ENCODE measurements at regions not wholly inside any gene's neighbourhood (a gene's known extent, or its start where the extent isn't known, plus 50 kb on each side); places are given as distances from the start of the nearest gene placed in this dataset.

- no peak for TF ChIP-seq CTCF (conservative IDR thresholded peaks at IDR 0.05; ENCODE audit: low read depth, low read length)
- no peak for TF ChIP-seq EZH2 (IDR thresholded peaks at IDR 0.05; ENCODE audit: borderline replicate concordance, low read depth, low read length, poor library complexity, severe bottlenecking)
- CTCF ChIA-PET = no interaction called here
These were observed 85.6 kb upstream of the FST start for GRCh38 chr5:53394808-53395207.

GRCh38 chr5:53397141-53397757, 83.2 kb upstream of the FST start:
- no peak overlapping the region for H3K27ac ChIP-seq (ENCODE audit: low read depth, low read length, poor library complexity, severe bottlenecking)
- DNase-seq (ENCODE audit: low spot score) = no peak
- no peaks in the 10 kb centered on the region for H3K36me3 ChIP-seq (ENCODE audit: insufficient read depth, low read length, poor library complexity, severe bottlenecking)
- H3K27me3 ChIP-seq (replicated peaks; ENCODE audit: insufficient read depth, low read depth, low read length, poor library complexity) = no peaks in the 10 kb centered on the region
- H3K4me1 ChIP-seq (ENCODE audit: insufficient read depth, low read length, poor library complexity, severe bottlenecking) = no peaks in the 10 kb centered on the region
- no TSS peak for BruUV-seq (replicated peaks)
- TF ChIP-seq EZH2 (IDR thresholded peaks at IDR 0.05; ENCODE audit: borderline replicate concordance, low read depth, low read length, poor library complexity, severe bottlenecking) = no peak
- TF ChIP-seq CTCF (conservative IDR thresholded peaks at IDR 0.05; ENCODE audit: low read depth, low read length) = no peak
- ChIA-PET CTCF (no interaction called here), POLR2A (ENCODE audit: low non-redundant PET) (no interaction called here)
- no peaks in the 10 kb centered on the region for H3K9me3 ChIP-seq (ENCODE audit: low read depth, low read length, poor library complexity, severe bottlenecking)
- intact Hi-C loops (cut with micrococcal nuclease; ENCODE audit: unreplicated experiment) = no loop called here
- H3K4me3 ChIP-seq (ENCODE audit: low read depth, low read length, poor library complexity, severe bottlenecking) = no peak overlapping the region

More at GRCh38 chr5:53394808-53395207, 85.6 kb upstream of the FST start:
- H3K27me3 ChIP-seq (replicated peaks; ENCODE audit: insufficient read depth, low read depth, low read length, poor library complexity) = no peaks in the 10 kb centered on the region
- POLR2A ChIA-PET (ENCODE audit: low non-redundant PET) = no interaction called here
- H3K9me3 ChIP-seq (ENCODE audit: low read depth, low read length, poor library complexity, severe bottlenecking) = no peaks in the 10 kb centered on the region
- H3K36me3 ChIP-seq (ENCODE audit: insufficient read depth, low read length, poor library complexity, severe bottlenecking) = no peaks in the 10 kb centered on the region
- H3K27ac ChIP-seq (ENCODE audit: low read depth, low read length, poor library complexity, severe bottlenecking) = no peak overlapping the region
- no peak overlapping the region for H3K4me3 ChIP-seq (ENCODE audit: low read depth, low read length, poor library complexity, severe bottlenecking)
- intact Hi-C loops (cut with micrococcal nuclease; ENCODE audit: unreplicated experiment) = no loop called here
- no peaks in the 10 kb centered on the region for H3K4me1 ChIP-seq (ENCODE audit: insufficient read depth, low read length, poor library complexity, severe bottlenecking)
- no peak for DNase-seq (ENCODE audit: low spot score)
- no TSS peak for BruUV-seq (replicated peaks)

- intact Hi-C loops (cut with micrococcal nuclease; ENCODE audit: unreplicated experiment) = no loop called here
- DNase-seq (ENCODE audit: low spot score) = no peak
- Histone ChIP-seq H3K9me3 (ENCODE audit: low read depth, low read length, poor library complexity, severe bottlenecking) (no peaks in the 10 kb centered on the region), H3K36me3 (ENCODE audit: insufficient read depth, low read length, poor library complexity, severe bottlenecking) (no peaks in the 10 kb centered on the region), H3K4me1 (ENCODE audit: insufficient read depth, low read length, poor library complexity, severe bottlenecking) (no peaks in the 10 kb centered on the region), H3K27me3 (replicated peaks; ENCODE audit: insufficient read depth, low read depth, low read length, poor library complexity) (no peaks in the 10 kb centered on the region), H3K27ac (ENCODE audit: low read depth, low read length, poor library complexity, severe bottlenecking) (no peak overlapping the region), H3K4me3 (ENCODE audit: low read depth, low read length, poor library complexity, severe bottlenecking) (no peak overlapping the region)
- BruUV-seq (replicated peaks) = no TSS peak
- TF ChIP-seq CTCF (conservative IDR thresholded peaks at IDR 0.05; ENCODE audit: low read depth, low read length) = no peak
- no peak for TF ChIP-seq EZH2 (IDR thresholded peaks at IDR 0.05; ENCODE audit: borderline replicate concordance, low read depth, low read length, poor library complexity, severe bottlenecking)
- POLR2A ChIA-PET (ENCODE audit: low non-redundant PET) = no interaction called here
- CTCF ChIA-PET = no interaction called here
These were observed 82.6 kb upstream of the FST start for GRCh38 chr5:53397845-53398244.
